Right cardiac atrium (tissue), 5 donors: ENCODE measurements at regions not wholly inside any gene's neighbourhood (a gene's known extent, or its start where the extent isn't known, plus 50 kb on each side); places are given as distances from the start of the nearest gene placed in this dataset.
A peak's percentile ranks its signal among the peaks of the same experiment; 100 is the strongest.

Experiments used
- ATAC-seq, 2 donors: fragments of 200-7000 bp; cut with Tn5 transposase; one replicate each; pipeline versions ENCODE4 v1.8.0 to v1.9.1; 2020; ENCODE audit warnings: moderate library complexity in 2 of 2, mild to moderate bottlenecking in 1 of 2
- DNase-seq, 3 donors: peaks; one replicate each; pipeline ENCODE4 v3.0.0-alpha.2; 2020
- H3K27ac ChIP-seq: one replicate; pipeline ENCODE4 v1.5.1; 2013; ENCODE audit warnings: mild to moderate bottlenecking, low read length, control low read depth, moderate library complexity
- H3K27me3 ChIP-seq: one replicate; pipeline ENCODE4 v1.6.1; 2013; ENCODE audit not compliant: control insufficient read depth, insufficient read depth
- H3K4me1 ChIP-seq: one replicate; pipeline ENCODE4 v1.6.1; 2013; ENCODE audit warnings: low read length; ENCODE audit not compliant: control insufficient read depth, insufficient read depth
- H3K4me3 ChIP-seq: one replicate; pipeline ENCODE4 v1.5.1; 2013; ENCODE audit warnings: low read length, control low read depth
- H3K9me3 ChIP-seq: one replicate; pipeline ENCODE4 v1.6.1; 2013; ENCODE audit warnings: low read length; ENCODE audit not compliant: control insufficient read depth
- WGBS: extraction: QIAGEN DNeasy Blood & Tissue Kit; methylation state at CpG from one replicate; pipeline ENCODE4 v1.1.7; 2013; 5-methylcytosine and 5-hydroxymethylcytosine counted together
- intact Hi-C, 4 donors: fragments of 100-400 bp; cut with DNase I; formaldehyde crosslinking; loops; one replicate each; pipeline versions ENCODE4 v1.11.0 to v1.14.0; 2022 to 2023
- donor health status: healthy with polysubstance abuse.
- donor health status: DM: no; HTN: yes; CAD: no.
- donor health status: DM: no; HTN: no; CAD: no.
- donor health status: DM: no; HTN: yes; CAD: no; lungs with severe emphysema.
- donor health status: DM: yes; HTN: yes; CAD: no.

DNA sequence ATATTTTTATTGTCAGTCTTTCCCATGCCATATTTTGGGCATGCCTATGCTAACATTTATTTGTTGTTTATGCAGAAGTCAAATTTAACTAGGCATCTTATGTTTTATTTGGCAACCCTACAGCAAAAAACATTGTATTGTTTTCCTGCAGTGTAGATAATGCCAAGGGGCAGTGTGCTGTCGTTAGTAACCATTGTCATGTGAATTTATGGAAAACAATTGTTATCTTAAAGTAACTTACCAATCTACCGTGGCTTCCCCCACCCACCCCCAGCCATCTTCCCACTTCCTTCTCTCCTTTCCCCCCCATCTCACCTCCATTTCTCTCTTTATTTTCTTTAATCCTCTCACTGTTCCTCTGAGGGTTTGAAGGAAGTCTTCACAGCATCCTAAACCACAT is 370.5 kb downstream of the ACTR3B start:
- H3K4me3 ChIP-seq = no peak overlapping the region
- H3K27ac ChIP-seq = no peak overlapping the region
- WGBS = 13% methylated on average over 2 of the region's 2 CpGs
- intact Hi-C loops = no loop called here
- no peaks in the 10 kb centered on the region for H3K9me3 ChIP-seq
- no peaks in the 10 kb centered on the region for H3K4me1 ChIP-seq
- no peak for DNase-seq
- no peaks in the 10 kb centered on the region for H3K27me3 ChIP-seq
- ATAC-seq = no peak

GRCh38 chr7:153151766-153152165 is 392.2 kb downstream of the ACTR3B start:
- intact Hi-C loops = no loop called here
- H3K4me1 ChIP-seq = no peaks in the 10 kb centered on the region
- WGBS = 71% methylated on average over 8 of the region's 8 CpGs
- no peaks in the 10 kb centered on the region for H3K9me3 ChIP-seq
- no peak overlapping the region for H3K4me3 ChIP-seq
- no peak for DNase-seq
- no peak overlapping the region for H3K27ac ChIP-seq
- no peak for ATAC-seq
- H3K27me3 ChIP-seq = no peaks in the 10 kb centered on the region

- DNase-seq (no peak), ATAC-seq (no peak)
- Histone ChIP-seq H3K27ac (no peak overlapping the region), H3K4me1 (no peaks in the 10 kb centered on the region), H3K27me3 (no peaks in the 10 kb centered on the region), H3K9me3 (no peaks in the 10 kb centered on the region), H3K4me3 (no peak overlapping the region)
- intact Hi-C loops = no loop called here
- 69% methylated on average over 8 of the region's 8 CpGs for WGBS
Observed at GRCh38 chr7:153152801-153153422, 393.4 kb downstream of the ACTR3B start.

DNA sequence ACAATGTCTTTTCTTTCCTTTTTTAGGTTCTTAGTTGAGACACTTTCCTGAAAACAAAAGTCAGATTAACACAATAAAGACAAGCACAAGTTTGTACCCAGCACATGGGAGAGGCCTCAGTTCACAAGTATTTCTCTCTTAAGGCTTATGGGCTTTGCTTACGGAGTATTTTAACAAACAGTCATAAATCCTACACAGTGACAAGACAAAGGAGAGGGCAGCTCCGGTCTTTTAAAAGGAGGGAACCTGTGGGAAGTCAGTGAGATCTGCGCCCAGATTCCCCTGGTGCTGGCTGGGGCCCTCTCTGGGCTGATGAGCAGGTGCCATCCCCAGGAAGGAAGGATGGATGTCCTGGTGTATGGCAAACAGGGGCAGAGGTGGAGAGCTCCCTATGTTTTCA is 398.6 kb downstream of the ACTR3B start:
- Histone ChIP-seq H3K4me1 (no peaks in the 10 kb centered on the region), H3K4me3 (no peak overlapping the region), H3K9me3 (no peaks in the 10 kb centered on the region), H3K27me3 (no peaks in the 10 kb centered on the region), H3K27ac (no peak overlapping the region)
- no peak for ATAC-seq
- WGBS = 66% methylated on average over 3 of the region's 3 CpGs
- intact Hi-C loops = no loop called here
- no peak for DNase-seq

GRCh38 chr7:153170287-153170686 is 410.7 kb downstream of the ACTR3B start:
- Histone ChIP-seq H3K27me3 (no peaks in the 10 kb centered on the region), H3K4me3 (no peak overlapping the region), H3K27ac (no peak overlapping the region), H3K9me3 (no peaks in the 10 kb centered on the region), H3K4me1 (no peaks in the 10 kb centered on the region)
- no peak for ATAC-seq
- no peak for DNase-seq
- 78% methylated on average over 4 of the region's 4 CpGs for WGBS
- intact Hi-C loops = no loop called here

GRCh38 chr7:153185936-153186335 is 426.4 kb downstream of the ACTR3B start:
- Histone ChIP-seq H3K4me3 (no peak overlapping the region), H3K27ac (no peak overlapping the region), H3K27me3 (no peaks in the 10 kb centered on the region), H3K9me3 (no peaks in the 10 kb centered on the region), H3K4me1 (no peaks in the 10 kb centered on the region)
- DNase-seq (no peak), ATAC-seq (no peak)
- intact Hi-C loops = no loop called here

DNA sequence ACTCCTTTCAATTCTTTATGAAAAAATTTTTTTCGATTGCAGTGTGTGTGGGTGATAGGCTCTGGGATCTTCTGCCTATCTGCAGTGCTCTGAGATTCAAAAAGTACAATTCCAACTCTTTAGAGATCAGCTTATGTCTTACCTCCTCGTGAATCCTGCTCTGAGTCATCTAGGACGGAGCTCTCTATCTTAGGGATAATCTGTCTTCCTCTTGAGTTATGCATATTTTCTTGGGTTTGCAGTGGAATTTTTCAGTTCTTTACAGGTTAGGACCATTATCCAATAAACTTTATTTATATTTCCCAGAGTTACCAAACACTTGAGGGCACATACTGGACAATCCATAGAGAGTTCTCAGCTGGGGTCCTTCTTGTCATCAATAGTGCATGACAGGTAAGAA is 428.6 kb downstream of the ACTR3B start:
- DNase-seq (no peak), ATAC-seq (no peak)
- intact Hi-C loops = no loop called here
- no peaks in the 10 kb centered on the region for H3K27me3 ChIP-seq
- H3K4me1 ChIP-seq = no peaks in the 10 kb centered on the region
- H3K4me3 ChIP-seq = no peak overlapping the region
- 47% methylated on average over 3 of the region's 3 CpGs for WGBS
- H3K27ac ChIP-seq = no peak overlapping the region
- H3K9me3 ChIP-seq = no peaks in the 10 kb centered on the region

GRCh38 chr7:153188630-153189029 is 429.1 kb downstream of the ACTR3B start:
- Histone ChIP-seq H3K9me3 (no peaks in the 10 kb centered on the region), H3K27ac (no peak overlapping the region), H3K27me3 (no peaks in the 10 kb centered on the region), H3K4me3 (no peak overlapping the region), H3K4me1 (no peaks in the 10 kb centered on the region)
- intact Hi-C loops = no loop called here
- WGBS = 83% methylated on average over 3 of the region's 3 CpGs
- ATAC-seq (no peak), DNase-seq (no peak)

GRCh38 chr7:153190452-153190851 is 430.9 kb downstream of the ACTR3B start:
- Histone ChIP-seq H3K9me3 (no peaks in the 10 kb centered on the region), H3K4me1 (no peaks in the 10 kb centered on the region), H3K4me3 (no peak overlapping the region), H3K27ac (no peak overlapping the region), H3K27me3 (no peaks in the 10 kb centered on the region)
- DNase-seq (no peak), ATAC-seq (no peak)
- WGBS = 46% methylated on average over 3 of the region's 3 CpGs
- intact Hi-C loops = no loop called here

GRCh38 chr7:153190986-153191385 is 431.4 kb downstream of the ACTR3B start:
- 80% methylated on average over 4 of the region's 4 CpGs for WGBS
- Histone ChIP-seq H3K4me1 (no peaks in the 10 kb centered on the region), H3K4me3 (no peak overlapping the region), H3K9me3 (no peaks in the 10 kb centered on the region), H3K27me3 (no peaks in the 10 kb centered on the region), H3K27ac (no peak overlapping the region)
- intact Hi-C loops = no loop called here
- DNase-seq (no peak), ATAC-seq (no peak)

- H3K9me3 ChIP-seq = no peaks in the 10 kb centered on the region
- H3K4me1 ChIP-seq = no peaks in the 10 kb centered on the region
- 7% methylated on average over 12 of the region's 12 CpGs for WGBS
- DNase-seq (peak in 2 of 3 donors; percentile 44 to 62), ATAC-seq (peak in 1 of 2 donors; percentile 59)
- no peak overlapping the region for H3K27ac ChIP-seq
- H3K27me3 ChIP-seq = no peaks in the 10 kb centered on the region
- intact Hi-C loops = no loop called here
- no peak overlapping the region for H3K4me3 ChIP-seq
Observed at GRCh38 chr7:153193144-153193595, 433.6 kb downstream of the ACTR3B start.

DNA sequence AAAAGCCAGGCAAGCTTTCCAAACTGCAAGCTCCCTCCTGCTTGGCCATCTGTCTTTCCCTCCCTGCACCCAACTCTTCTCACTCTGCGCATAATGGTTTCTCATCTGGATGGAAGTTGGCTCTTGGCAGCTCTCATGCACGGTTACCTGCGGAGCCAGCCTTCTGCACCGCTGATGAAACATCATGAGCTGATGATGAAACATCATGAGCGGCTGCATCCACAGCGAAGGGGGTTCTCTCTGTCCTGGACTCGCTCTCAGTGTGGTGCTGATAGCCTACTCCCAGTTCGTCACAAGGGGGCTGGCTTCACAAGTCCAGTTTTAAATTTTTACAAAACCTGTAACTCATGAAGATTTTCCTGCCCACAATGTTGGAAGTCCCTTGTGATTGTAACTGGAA is 457.5 kb downstream of the ACTR3B start:
- WGBS = 88% methylated on average over 8 of the region's 8 CpGs
- Histone ChIP-seq H3K27me3 (no peaks in the 10 kb centered on the region), H3K4me3 (no peak overlapping the region), H3K9me3 (no peaks in the 10 kb centered on the region), H3K4me1 (no peaks in the 10 kb centered on the region), H3K27ac (no peak overlapping the region)
- DNase-seq = no peak
- ATAC-seq = no peak
- intact Hi-C loops = no loop called here
